Upper lobe of left lung (tissue), 6 donors: ENCODE measurements at regions not wholly inside any gene's neighbourhood (a gene's known extent, or its start where the extent isn't known, plus 50 kb on each side); places are given as distances from the start of the nearest gene placed in this dataset.

Source experiments
- ATAC-seq, 2 donors: fragments of 200-7000 bp; cut with Tn5 transposase; one replicate each; pipeline ENCODE4 v1.9.1; 2022; ENCODE audit warnings: mild to moderate bottlenecking in 2 of 2, moderate library complexity in 2 of 2; ENCODE audit not compliant: low FRiP score in 2 of 2
- DNase-seq, 2 donors: peaks; one replicate each; pipeline ENCODE4 v3.0.0-alpha.2; 2019 to 2020
- H3K27ac ChIP-seq, 4 donors: fragments of 200-600 bp; sonication (generic); one replicate each; pipeline ENCODE4 v1.5.1; 2016 to 2019
- H3K27me3 ChIP-seq, 4 donors: fragments of 200-600 bp; sonication (generic); one replicate each; pipeline ENCODE4 v1.5.1; 2017 to 2019
- H3K36me3 ChIP-seq, 4 donors: fragments of 200-600 bp; sonication (generic); one replicate each; pipeline ENCODE4 v1.5.1; 2016 to 2019
- H3K4me1 ChIP-seq, 4 donors: fragments of 200-600 bp; sonication (generic); one replicate each; pipeline ENCODE4 v1.5.1; 2018 to 2019
- H3K4me3 ChIP-seq, 4 donors: fragments of 200-600 bp; sonication (generic); one replicate each; pipeline ENCODE4 v1.5.1; 2017 to 2019; ENCODE audit warnings: mild to moderate bottlenecking in 2 of 4, moderate library complexity in 1 of 4
- H3K9me3 ChIP-seq, 4 donors: fragments of 200-600 bp; sonication (generic); one replicate each; pipeline ENCODE4 v1.5.1; 2018 to 2019
- EP300 ChIP-seq, 4 donors: sonication (generic); formaldehyde crosslinking; IDR thresholded peaks; one replicate each; pipeline ENCODE4 v1.5.1; 2017; ENCODE audit warnings: antibody characterized with exemption in 4 of 4, control low read depth in 2 of 4
- POLR2A ChIP-seq, 4 donors: fragments of 450-650 bp; IDR thresholded peaks; one replicate each; pipeline ENCODE4 v1.5.1; 2016 to 2017; ENCODE audit warnings: antibody characterized with exemption in 4 of 4, mild to moderate bottlenecking in 2 of 4
- POLR2AphosphoS5 ChIP-seq, 2 donors: sonication (generic); formaldehyde crosslinking; IDR thresholded peaks; one replicate each; pipeline ENCODE4 v1.5.1; 2017; ENCODE audit warnings: antibody characterized with exemption in 2 of 2
- whole genome bisulfite sequencing, 2 donors: methylation state at CpG; one replicate each; pipeline ENCODE4 v1.1.5; 2017 to 2018; 5-methylcytosine and 5-hydroxymethylcytosine counted together
- TF ChIP-seq, protein P1 (sequence below), 6 experiments: fragments of 450-650 bp in 4 of 6; fragments of 200-600 bp in 2 of 6; sonication (generic) in 2 of 6; IDR thresholded peaks; one replicate each; pipeline ENCODE4 v1.5.1; 2016 to 2019; ENCODE audit warnings: antibody characterized with exemption in 6 of 6
- donor health status: DM: no; HTN: no; CAD: no; lungs with moderate emphysema.
- donor health status: DM: no; HTN: yes; CAD: no; lungs with severe emphysema.

DNA sequence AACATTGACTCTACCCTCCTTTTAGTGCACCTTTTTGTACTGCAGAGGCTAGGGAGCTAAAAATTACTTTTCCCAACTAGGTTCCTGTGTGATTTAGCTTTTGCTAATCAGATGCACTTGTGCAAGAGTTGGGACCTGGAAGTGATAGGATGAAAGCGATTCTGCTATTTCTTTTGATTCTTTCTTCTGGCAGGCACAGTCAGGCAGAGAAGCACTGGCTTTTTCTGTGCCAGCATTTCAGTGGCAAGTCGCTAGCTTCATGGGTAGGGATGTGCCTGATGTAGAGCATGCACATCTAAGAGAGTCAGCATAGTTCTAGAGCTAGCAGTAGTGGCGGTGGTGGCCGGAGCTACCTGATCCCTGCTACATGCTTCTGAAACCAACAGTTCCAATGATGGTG, 89.8 kb downstream of the MDH1 start:
- Histone ChIP-seq H3K36me3 (no peaks in the 10 kb centered on the region), H3K9me3 (no peaks in the 10 kb centered on the region), H3K4me3 (no peak overlapping the region), H3K4me1 (no peaks in the 10 kb centered on the region), H3K27ac (no peak overlapping the region), H3K27me3 (no peaks in the 10 kb centered on the region)
- ATAC-seq (no peak), DNase-seq (no peak)
- 73 to 96% methylated on average over 4 of the region's 4 CpGs for WGBS, 2 donors
- TF ChIP-seq POLR2A (IDR thresholded peaks at IDR 0.05), result no peak
- TF ChIP-seq, protein P1, sequence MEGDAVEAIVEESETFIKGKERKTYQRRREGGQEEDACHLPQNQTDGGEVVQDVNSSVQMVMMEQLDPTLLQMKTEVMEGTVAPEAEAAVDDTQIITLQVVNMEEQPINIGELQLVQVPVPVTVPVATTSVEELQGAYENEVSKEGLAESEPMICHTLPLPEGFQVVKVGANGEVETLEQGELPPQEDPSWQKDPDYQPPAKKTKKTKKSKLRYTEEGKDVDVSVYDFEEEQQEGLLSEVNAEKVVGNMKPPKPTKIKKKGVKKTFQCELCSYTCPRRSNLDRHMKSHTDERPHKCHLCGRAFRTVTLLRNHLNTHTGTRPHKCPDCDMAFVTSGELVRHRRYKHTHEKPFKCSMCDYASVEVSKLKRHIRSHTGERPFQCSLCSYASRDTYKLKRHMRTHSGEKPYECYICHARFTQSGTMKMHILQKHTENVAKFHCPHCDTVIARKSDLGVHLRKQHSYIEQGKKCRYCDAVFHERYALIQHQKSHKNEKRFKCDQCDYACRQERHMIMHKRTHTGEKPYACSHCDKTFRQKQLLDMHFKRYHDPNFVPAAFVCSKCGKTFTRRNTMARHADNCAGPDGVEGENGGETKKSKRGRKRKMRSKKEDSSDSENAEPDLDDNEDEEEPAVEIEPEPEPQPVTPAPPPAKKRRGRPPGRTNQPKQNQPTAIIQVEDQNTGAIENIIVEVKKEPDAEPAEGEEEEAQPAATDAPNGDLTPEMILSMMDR (IDR thresholded peaks at IDR 0.05), result no peak
- no peak for TF ChIP-seq EP300 (IDR thresholded peaks at IDR 0.05)
- TF ChIP-seq POLR2AphosphoS5 (IDR thresholded peaks at IDR 0.05), result no peak

DNA sequence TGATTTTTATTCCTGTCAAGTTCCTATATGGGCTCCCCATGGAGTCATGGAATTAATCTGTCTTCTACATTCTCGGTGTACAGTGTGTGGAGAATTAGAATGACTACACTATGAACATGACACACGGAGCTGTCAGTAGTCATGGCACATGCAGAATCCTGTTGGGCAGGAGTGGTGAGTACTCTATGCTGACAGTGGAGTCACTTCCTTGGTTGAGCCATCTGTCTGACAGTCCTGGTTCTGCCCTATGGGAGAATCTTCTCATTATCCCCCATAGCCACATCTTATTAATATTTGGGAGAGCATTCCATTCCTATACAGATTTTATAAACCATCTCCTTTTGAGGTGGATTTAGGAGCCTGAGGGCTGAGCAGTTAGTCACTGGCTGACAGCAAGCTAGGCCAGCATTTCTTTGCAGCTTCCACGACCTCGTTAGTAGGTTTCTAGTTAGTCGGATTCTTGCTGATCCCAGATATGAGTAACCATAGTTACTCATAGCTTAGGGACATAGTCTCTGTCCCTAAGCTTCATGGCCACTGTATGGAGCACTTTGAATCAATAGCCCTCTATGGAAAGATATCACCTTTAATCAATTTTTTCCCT, 90.6 kb downstream of the MDH1 start:
- no peak overlapping the region for H3K4me3 ChIP-seq
- no peaks in the 10 kb centered on the region for H3K9me3 ChIP-seq
- H3K4me1 ChIP-seq, result no peaks in the 10 kb centered on the region
- ATAC-seq (no peak), DNase-seq (no peak)
- H3K27ac ChIP-seq, result no peak overlapping the region
- 94 to 96% methylated on average over 5 of the region's 5 CpGs for WGBS, 2 donors
- H3K36me3 ChIP-seq, result no peaks in the 10 kb centered on the region
- no peak for TF ChIP-seq POLR2AphosphoS5 (IDR thresholded peaks at IDR 0.05)
- TF ChIP-seq POLR2A (IDR thresholded peaks at IDR 0.05), result no peak
- TF ChIP-seq, protein P1 (IDR thresholded peaks at IDR 0.05), result no peak
- no peak for TF ChIP-seq EP300 (IDR thresholded peaks at IDR 0.05)
- H3K27me3 ChIP-seq, result no peaks in the 10 kb centered on the region

DNA sequence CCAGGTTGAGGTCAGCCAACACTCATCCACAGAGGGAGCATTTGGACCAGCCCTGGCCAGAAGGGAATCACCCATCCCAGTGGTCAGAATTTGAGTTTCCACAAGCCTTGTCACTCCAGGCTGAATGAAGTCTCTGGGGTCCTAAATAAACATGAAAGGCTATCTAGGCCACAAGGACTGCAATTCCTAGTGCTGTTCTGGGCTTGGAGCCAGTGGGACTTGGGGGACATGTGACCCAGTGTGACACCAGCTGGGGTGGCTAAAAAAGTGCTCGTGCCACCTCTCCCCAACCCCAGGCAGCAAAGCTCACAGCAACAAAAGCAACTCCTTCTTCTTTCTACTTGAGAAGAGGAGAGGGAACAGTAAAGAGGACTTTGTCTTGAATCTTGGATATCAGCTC, 91.7 kb downstream of the MDH1 start:
- WGBS, 2 donors, result 100% methylated on average over 1 of the region's 1 CpG
- H3K9me3 ChIP-seq, result no peaks in the 10 kb centered on the region
- no peak for ATAC-seq
- no peak for DNase-seq
- TF ChIP-seq EP300 (IDR thresholded peaks at IDR 0.05) (no peak), POLR2A (IDR thresholded peaks at IDR 0.05) (no peak), POLR2AphosphoS5 (IDR thresholded peaks at IDR 0.05) (no peak)
- TF ChIP-seq, protein P1 (IDR thresholded peaks at IDR 0.05), result no peak
- H3K4me1 ChIP-seq, result no peaks in the 10 kb centered on the region
- no peak overlapping the region for H3K4me3 ChIP-seq
- no peak overlapping the region for H3K27ac ChIP-seq
- H3K27me3 ChIP-seq, result no peaks in the 10 kb centered on the region
- no peaks in the 10 kb centered on the region for H3K36me3 ChIP-seq

DNA sequence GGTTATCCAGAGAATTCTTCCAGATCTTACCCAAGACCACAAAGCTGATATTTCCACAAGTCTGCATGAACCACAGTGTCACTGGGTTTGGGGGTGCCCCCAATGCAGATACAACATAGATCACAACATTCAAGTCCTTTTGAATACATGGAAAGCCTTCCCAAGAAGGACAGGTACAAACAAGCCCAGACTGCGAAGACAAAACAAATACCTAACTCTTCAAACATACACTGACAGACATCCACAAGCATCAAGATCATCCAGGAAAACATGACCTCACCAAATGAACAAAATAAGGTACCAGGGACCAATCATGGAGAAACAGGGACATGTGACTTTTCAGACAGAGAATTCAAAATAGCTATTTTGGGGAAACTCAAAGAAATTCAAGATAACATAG, 93.1 kb downstream of the MDH1 start:
- TF ChIP-seq POLR2A (IDR thresholded peaks at IDR 0.05) (no peak), POLR2AphosphoS5 (IDR thresholded peaks at IDR 0.05) (no peak), EP300 (IDR thresholded peaks at IDR 0.05) (no peak)
- TF ChIP-seq, protein P1 (IDR thresholded peaks at IDR 0.05), result no peak
- H3K4me3 ChIP-seq, result no peak overlapping the region
- H3K4me1 ChIP-seq, result no peaks in the 10 kb centered on the region
- WGBS, 2 donors, result 94 to 100% methylated on average over 1 of the region's 1 CpG
- H3K27me3 ChIP-seq, result no peaks in the 10 kb centered on the region
- H3K9me3 ChIP-seq, result no peaks in the 10 kb centered on the region
- ATAC-seq, result no peak
- no peak overlapping the region for H3K27ac ChIP-seq
- no peaks in the 10 kb centered on the region for H3K36me3 ChIP-seq
- no peak for DNase-seq

DNA sequence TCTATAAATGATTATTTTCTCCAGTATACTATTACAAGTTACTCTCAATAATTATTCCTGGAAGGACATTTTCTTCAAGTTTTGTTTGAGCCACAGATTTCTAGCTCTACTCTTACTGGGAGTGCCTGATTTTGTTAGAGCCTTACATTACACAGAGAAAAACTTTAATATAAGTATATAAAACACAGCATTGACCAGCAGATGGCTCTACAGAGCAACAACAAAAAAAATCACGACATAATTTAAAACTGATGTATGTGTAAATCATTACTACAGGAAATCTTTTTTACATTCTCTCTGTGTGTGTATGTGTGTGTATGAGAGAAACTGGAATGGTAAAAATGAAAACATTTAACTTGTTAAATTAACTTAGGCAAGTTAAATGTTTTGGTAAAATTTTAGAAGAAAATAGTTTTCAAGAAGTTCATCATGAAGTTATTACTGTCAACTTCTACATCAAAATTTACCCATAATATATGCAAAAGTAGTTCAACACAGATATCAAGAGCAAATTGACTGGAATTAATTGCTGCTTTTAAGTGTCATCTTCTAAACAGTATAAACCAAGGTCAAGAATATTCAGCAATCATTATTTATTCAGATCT, 103.3 kb downstream of the MDH1 start:
- TF ChIP-seq, protein P1 (IDR thresholded peaks at IDR 0.05), result peak in 4 of 6 experiments; percentile 43 to 55 (median 46)
- TF ChIP-seq POLR2A (IDR thresholded peaks at IDR 0.05) (no peak), EP300 (IDR thresholded peaks at IDR 0.05) (no peak)
- DNase-seq (no peak), ATAC-seq (peak in 1 of 2 donors; percentile 75)
- Histone ChIP-seq H3K36me3 (no peaks in the 10 kb centered on the region), H3K27me3 (no peaks in the 10 kb centered on the region), H3K27ac (no peak overlapping the region), H3K9me3 (no peaks in the 10 kb centered on the region), H3K4me3 (no peak overlapping the region), H3K4me1 (no peaks in the 10 kb centered on the region)
- WGBS, 2 donors, result 0 to 3% methylated on average over 1 of the region's 1 CpG
